CD4-positive, alpha-beta T cell treated with Interferon alpha-2 for 1 hour (primary cell): ENCODE measurements at regions not wholly inside any gene's neighbourhood (a gene's known extent, or its start where the extent isn't known, plus 50 kb on each side); places are given as distances from the start of the nearest gene placed in this dataset.
"Not testable (repeated sequence)": the region's sequence is repeated elsewhere in the genome, so short reads cannot be mapped to it uniquely, and the experiment has no call there.

Source experiments
- DNase-seq, 2 donors: peaks; one replicate each; pipeline ENCODE4 v3.0.0-alpha.2; 2020 to 2022

GRCh38 chr3:125697979-125698640 lies 102.8 kb upstream of the OSBPL11 start:
- DNase-seq = peak; percentile 22 to 25

DNA sequence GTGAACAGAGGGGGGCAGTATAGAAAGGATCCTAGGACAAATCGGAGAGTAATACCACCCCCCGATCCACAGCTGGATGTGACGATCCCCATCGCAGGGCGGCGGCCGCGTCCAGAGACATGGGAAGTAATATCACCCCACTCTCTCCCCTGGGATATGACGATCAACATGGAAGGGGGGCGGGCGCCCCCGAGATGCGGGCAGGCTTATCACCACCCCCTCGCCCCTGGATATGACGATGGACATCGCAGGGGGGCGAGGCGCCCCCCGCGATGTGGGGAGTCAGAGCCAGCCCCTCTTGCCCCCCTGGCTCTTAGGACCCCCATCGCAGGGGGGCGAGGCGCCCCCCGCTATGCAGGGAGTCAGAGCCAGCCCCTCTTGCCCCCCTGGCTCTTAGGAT lies 120.4 kb upstream of the OSBPL11 start:
- no peak for DNase-seq

DNA sequence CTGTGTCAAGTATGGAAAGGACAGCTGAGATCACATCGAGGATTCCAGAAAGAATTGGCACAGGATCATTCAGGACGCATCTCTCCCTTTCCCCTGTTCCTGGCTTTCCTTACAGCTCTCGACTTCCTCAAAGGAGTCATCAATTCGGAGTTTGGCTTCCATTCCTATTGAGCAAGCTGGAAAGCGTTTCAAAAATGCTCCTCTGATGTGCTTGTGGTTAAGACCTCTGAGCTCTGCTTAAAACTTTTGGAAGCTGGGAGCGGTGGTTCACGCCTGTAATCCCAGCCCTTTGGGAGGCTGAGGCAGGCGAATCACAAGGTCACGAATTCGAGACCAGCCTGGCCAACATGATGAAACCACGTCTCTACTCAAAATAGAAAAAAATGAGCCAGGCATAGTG lies 136.9 kb upstream of the OSBPL11 start:
- not testable (repeated sequence) for DNase-seq

DNA sequence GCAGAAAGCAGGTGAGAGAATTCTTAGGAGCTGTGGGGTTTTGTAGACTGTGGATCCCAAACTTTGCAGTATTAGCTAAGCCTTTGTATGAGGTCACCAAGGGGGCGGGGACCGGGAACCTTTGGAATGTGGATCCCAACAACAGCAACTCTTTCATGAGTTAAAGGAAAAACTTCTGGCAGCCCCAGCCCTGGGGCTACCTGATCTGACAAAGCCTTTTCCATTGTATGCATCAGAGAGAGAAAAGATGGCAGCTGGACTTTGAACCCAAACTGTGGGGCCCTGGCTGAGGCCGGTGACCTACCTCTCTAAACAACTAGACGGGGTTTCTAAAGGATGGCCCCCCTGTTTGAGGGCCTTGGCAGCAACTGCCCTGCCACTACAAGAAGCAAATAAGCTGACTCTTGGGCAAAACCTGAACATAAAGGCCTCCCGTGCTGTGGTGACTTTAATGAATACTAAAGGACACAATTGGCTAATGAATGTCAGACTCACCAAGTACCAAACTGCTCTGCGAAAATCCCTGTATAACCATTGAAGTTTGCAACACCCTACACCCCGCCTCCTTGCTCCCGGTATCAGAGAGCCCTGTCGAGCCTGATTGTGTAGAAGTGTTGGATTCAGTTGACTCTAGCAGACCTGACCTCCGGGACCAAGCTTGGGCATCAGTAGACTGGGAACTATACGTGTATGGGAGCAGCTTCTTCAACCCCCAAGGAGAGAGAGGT lies 146.9 kb upstream of the OSBPL11 start:
- not testable (repeated sequence) for DNase-seq

DNA sequence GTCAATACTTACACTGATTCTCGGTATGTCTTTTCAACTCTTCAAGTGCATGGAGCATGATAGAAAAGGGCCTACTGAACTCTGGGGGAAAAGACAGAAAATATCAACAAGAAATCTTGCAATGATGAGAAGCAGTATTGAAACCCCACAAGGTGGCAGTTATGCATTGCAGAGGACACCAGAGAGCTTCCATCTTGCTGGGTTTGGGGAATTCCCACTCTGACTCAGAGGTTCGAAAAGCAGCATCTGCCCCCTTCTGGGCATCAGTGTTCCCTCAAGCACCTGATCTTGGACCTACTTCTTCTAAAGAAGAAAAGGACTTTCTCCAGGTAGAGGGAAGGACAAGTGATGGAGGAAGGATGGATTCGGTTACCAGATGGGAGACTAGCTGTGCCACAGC lies 147.5 kb upstream of the OSBPL11 start:
- DNase-seq = peak; percentile 12 to 49

GRCh38 chr3:125757050-125757449 lies 161.8 kb upstream of the OSBPL11 start:
- peak in 1 of 2 donors; percentile 29 for DNase-seq

DNA sequence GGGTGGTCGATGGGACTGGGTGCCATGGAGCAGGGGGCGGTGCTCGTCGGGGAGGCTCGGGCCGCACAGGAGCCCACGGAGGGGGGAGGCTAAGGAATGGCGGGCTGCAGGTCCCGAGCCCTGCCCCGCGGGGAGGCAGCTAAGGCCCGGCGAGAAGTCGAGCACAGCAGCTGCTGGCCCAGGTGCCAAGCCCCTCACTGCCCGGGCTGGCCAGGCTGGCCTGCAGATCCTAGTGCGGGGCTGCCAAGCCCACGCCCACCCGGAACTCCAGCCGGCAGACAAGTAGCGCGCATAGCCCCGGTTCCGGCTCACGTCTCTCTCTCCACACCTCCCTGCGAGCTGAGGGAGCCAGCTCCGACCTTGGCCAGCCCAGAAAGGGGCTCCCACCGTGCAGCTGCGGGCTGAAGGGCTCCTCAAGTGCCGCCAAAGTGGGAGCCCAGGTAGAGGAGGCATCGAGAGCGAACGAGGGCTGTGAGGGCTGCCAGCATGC lies 163.4 kb upstream of the OSBPL11 start:
- DNase-seq = not testable (repeated sequence)

DNA sequence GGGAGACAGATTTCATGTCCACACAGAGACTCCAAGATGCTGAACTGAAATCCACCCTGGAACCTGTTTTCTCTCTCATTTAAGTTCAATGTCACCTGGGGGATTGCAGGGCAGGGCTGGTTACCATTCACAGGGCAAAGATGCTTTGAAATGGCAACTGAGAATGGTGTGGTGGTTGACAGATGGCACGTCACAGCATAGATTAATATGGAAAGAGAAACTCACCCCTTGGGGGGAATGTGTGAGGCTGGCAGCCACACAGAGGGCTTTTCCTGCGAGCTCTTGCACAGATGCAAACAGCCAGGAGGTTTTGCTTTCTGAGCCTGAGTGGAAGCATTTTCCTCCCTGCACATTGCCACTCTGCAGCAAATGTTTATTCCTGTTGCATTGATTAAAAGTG lies 167.3 kb upstream of the OSBPL11 start:
- peak in 1 of 2 donors; percentile 8 for DNase-seq

GRCh38 chr3:125766285-125766826 lies 171.1 kb upstream of the OSBPL11 start:
- DNase-seq = peak; percentile 58 to 73

GRCh38 chr3:125766931-125767330 lies 171.6 kb upstream of the OSBPL11 start:
- DNase-seq = peak; percentile 42 to 45

DNA sequence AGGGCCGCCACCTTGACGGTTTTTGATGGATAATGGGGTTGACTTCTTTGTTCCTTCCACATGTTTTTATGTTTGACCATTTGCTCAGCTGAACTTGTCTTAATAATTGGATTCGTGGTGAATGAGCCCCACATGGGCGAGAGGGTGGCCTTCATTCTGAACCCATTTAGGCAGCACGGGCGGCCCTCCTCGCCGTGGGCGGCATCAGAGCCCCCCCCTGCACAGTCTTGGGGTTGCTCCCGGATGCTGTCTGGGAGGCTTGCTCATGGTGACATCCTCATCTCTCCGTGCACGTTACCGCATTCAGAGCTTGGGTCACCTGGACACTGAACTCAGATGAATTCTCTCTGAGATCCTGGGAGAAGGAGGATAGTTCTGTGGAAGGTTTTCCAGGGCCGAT lies 172.3 kb upstream of the OSBPL11 start:
- DNase-seq = no peak

- not testable (repeated sequence) for DNase-seq
Observed at GRCh38 chr3:125768821-125769220, 173.5 kb upstream of the OSBPL11 start.

GRCh38 chr3:125771506-125771905 lies 176.2 kb upstream of the OSBPL11 start:
- not testable (repeated sequence) for DNase-seq

- not testable (repeated sequence) for DNase-seq
Observed at GRCh38 chr3:125774433-125775034, 179.2 kb upstream of the OSBPL11 start.

GRCh38 chr3:125775106-125775505 lies 179.8 kb upstream of the OSBPL11 start:
- not testable (repeated sequence) for DNase-seq

DNA sequence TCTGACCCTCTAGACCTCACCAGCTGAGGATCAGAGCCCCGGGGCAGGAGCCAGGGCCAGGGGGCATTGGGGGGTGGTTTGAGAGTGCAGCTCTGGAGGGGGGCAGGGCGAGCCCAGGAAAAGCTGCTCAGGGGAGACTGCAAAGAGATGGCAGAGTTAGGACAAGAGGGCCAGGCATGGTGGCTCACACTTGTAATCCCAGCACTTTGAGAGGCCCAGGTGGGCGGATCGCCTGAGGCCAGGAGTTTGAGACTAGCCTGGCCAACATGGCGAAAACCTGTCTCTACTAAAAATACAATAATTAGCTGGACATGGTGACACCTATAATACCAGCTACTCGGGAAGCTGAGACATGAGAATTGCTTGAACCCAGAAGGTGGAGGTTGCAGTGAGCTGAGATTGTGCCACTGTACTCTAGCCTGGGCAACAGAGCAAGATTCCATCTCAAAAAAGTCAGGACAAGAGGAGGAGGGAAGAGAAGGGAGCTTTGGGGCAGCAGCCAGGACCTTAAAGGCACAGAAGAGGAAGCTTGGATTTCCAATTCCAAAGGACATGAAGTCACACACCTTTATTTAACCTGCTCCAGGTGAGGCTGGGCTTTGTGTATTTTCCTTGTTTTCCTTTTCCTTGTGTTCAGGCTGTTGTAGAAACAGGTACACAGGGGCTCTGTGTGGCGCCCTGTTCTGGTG lies 180.5 kb upstream of the OSBPL11 start:
- not testable (repeated sequence) for DNase-seq

DNA sequence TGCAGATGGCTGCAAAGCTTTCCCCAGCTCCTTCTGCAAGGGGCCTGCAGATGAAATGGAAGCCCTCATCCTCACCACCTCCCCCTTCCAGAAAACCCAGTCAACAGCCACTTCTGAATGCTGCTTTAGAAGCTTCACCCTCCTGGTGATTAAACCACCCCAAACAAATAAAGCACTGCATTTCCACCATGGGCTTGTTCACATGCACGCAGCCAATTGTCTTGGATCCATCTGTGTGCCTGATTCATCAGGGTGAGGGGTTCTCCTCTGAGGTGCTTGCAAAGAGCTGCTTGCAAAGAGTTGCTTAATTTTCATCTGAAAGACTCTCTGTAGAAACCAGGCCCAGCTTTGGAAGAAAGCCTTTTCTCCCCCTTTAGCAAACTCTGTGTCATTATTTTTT lies 184.0 kb upstream of the OSBPL11 start:
- not testable (repeated sequence) for DNase-seq

DNA sequence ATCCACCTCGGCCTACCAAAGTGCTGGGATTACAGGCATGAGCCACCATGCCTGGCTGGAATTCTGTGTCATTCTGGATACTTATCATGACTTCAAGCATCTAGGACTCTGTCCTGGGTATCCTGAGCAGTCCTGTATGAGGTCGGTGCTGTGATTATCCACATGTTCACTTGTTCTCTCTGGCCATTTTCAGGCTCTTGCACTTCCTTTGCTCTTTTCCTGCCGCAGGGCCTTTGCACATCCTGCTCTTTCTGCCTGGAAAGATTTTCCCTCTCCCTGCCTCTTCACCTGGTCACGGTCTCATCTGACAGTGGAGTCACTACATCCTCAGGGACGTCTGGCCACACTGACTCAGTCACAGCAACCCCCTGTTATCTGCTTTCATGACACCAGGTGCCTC lies 184.6 kb upstream of the OSBPL11 start:
- not testable (repeated sequence) for DNase-seq

DNA sequence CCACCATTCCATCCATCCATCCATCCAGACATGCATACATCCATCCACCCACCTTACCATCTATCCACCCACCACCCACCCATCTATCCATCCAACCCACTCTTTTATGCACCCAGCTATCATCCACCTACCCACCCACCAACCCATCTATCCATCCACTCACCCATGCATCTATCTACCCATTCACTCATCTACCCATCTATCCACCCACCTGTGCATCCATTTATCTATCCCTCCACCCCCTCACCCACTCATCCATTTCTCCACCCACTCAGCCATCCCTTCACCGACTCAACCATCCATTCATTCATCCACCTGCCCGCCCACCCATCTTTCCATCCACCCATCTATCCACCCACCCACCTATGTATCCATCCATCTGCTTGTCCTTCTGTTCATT lies 186.4 kb upstream of the OSBPL11 start:
- not testable (repeated sequence) for DNase-seq

- DNase-seq = not testable (repeated sequence)
Observed at GRCh38 chr3:125790312-125790711, 178.7 kb upstream of the ROPN1B start.

DNA sequence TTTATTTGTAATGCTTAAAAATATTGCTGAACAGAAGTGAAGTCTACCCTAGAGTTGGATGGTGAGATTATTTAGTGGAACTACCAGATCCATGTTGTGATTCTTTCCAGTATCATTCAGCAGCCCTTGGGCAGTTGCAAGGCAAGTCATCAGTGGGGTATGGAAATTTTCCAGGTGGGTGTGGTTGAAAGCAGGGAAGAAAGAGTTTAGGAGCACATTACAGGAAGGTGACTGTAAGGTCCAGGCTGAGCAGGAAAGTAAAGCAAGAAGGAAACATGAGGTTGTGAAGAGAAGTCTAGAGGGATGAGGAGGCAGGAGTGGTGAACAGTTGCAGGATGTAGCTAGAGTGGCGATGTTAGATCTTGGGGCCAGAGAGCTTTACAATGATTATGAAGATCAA lies 178.0 kb upstream of the ROPN1B start:
- not testable (repeated sequence) for DNase-seq

DNA sequence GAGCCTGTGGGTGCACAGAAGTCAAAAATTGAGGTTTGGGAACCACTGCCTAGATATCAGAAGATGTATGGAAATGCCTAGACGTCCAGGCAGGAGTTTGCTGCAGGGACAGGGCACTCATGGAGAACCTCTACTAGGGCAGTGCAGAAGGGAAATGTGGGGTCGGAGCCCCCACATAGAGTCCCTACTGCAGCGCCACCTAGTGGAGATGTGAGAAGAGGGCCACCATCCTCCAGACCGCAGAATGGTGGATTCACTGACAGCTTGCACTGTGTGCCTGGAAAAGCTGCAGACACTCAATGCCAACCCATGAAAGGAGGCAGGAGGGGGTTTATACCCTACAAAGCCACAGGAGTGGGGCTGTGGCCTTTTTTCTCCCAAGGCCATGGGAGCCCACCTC lies 159.0 kb upstream of the ROPN1B start:
- DNase-seq = not testable (repeated sequence)

GRCh38 chr3:125822175-125822574 lies 146.8 kb upstream of the ROPN1B start:
- peak; percentile 14 to 49 for DNase-seq
